GM18507 (cell line): ENCODE measurements at regions not wholly inside any gene's neighbourhood (a gene's known extent, or its start where the extent isn't known, plus 50 kb on each side); places are given as distances from the start of the nearest gene placed in this dataset.
"Not testable (repeated sequence)": the region's sequence is repeated elsewhere in the genome, so short reads cannot be mapped to it uniquely, and the experiment has no call there.

Source experiments
- DNase-seq: peaks from one replicate; pipeline ENCODE4 v3.0.0; 2011; ENCODE audit warnings: low read depth; ENCODE audit not compliant: insufficient read length; ENCODE audit errors: extremely low spot score
- FAIRE-seq: peaks from 2 replicates; lab custom pipeline; 2011; peaks lifted over from hg19 to GRCh38; lab: Jason Lieb, UNC

- DNase-seq, FAIRE-seq: not testable (repeated sequence)
Observed at GRCh38 chr16:48668184-48668583, 58.2 kb upstream of the N4BP1 start.

- no peak for FAIRE-seq
- no peak for DNase-seq
Observed at GRCh38 chr16:48659940-48660339, 50.0 kb upstream of the N4BP1 start.
